CD14-positive monocyte (primary cell): ENCODE measurements at regions not wholly inside any gene's neighbourhood (a gene's known extent, or its start where the extent isn't known, plus 50 kb on each side); places are given as distances from the start of the nearest gene placed in this dataset.

Source experiments
- DNase-seq, 3 donors: peaks; one replicate each; pipeline ENCODE4 v3.0.0-alpha.2; 2011 to 2022
- H2AFZ ChIP-seq: 2 replicates; pipeline ENCODE4 v1.6.0; 2012; ENCODE audit warnings: mild to moderate bottlenecking, low read depth, low read length, inconsistent platforms; ENCODE audit not compliant: insufficient read depth, poor library complexity, severe bottlenecking
- H3K27ac ChIP-seq, 2 donors: 1 replicate in 1 of 2; 2 replicates in 1 of 2; pipeline ENCODE4 v1.5.1; 2012 to 2013; ENCODE audit warnings: low read length in 2 of 2, control low read depth in 1 of 2, inconsistent platforms in 1 of 2, low read depth in 1 of 2, mild to moderate bottlenecking in 1 of 2
- H3K27me3 ChIP-seq, 2 donors: one replicate each; pipeline versions ENCODE4 v1.6.0 to v1.6.1; 2011 to 2013; ENCODE audit warnings: low read length in 2 of 2; ENCODE audit not compliant: control insufficient read depth in 2 of 2, insufficient read depth in 2 of 2
- H3K36me3 ChIP-seq, 2 donors: replicated peaks in 1 of 2; 1 replicate in 1 of 2; 2 replicates in 1 of 2; pipeline versions ENCODE4 v1.5.1 to v1.6.1; 2012 to 2013; ENCODE audit warnings: low read length in 2 of 2, control low read depth in 1 of 2, inconsistent platforms in 1 of 2, mild to moderate bottlenecking in 1 of 2; ENCODE audit not compliant: insufficient read depth in 2 of 2, control insufficient read depth in 1 of 2
- H3K4me1 ChIP-seq, 2 donors: 1 replicate in 1 of 2; 2 replicates in 1 of 2; pipeline versions ENCODE4 v1.5.1 to v1.6.1; 2012 to 2013; ENCODE audit warnings: low read length in 2 of 2, control low read depth in 1 of 2, inconsistent platforms in 1 of 2, mild to moderate bottlenecking in 1 of 2, moderate library complexity in 1 of 2; ENCODE audit not compliant: insufficient read depth in 2 of 2, control insufficient read depth in 1 of 2
- H3K4me2 ChIP-seq: replicated peaks from 2 replicates; pipeline ENCODE3; 2012; ENCODE audit warnings: low read length, moderate library complexity, mild to moderate bottlenecking; ENCODE audit not compliant: poor library complexity, severe bottlenecking; ENCODE audit errors: extremely low read depth
- H3K4me3 ChIP-seq, 3 experiments: fragments of 200-600 bp in 1 of 3; sonication (generic) in 1 of 3; replicated peaks in 1 of 3; 1 replicate in 2 of 3; 2 replicates in 1 of 3; pipeline ENCODE4 v1.5.1; 2011 to 2013; ENCODE audit warnings: low read length in 3 of 3, mild to moderate bottlenecking in 3 of 3, control low read depth in 2 of 3, low read depth in 2 of 3, inconsistent platforms in 1 of 3, moderate library complexity in 1 of 3
- H3K79me2 ChIP-seq: 2 replicates; pipeline ENCODE4 v1.6.0; 2012; ENCODE audit warnings: mild to moderate bottlenecking, control low read depth, inconsistent platforms, low read length, moderate library complexity; ENCODE audit not compliant: insufficient read depth
- H3K9ac ChIP-seq: 2 replicates; pipeline ENCODE4 v1.6.0; 2017; ENCODE audit warnings: low read length, mild to moderate bottlenecking; ENCODE audit not compliant: insufficient read depth, poor library complexity, severe bottlenecking
- H3K9me3 ChIP-seq, 2 donors: replicated peaks in 1 of 2; 1 replicate in 1 of 2; 2 replicates in 1 of 2; pipeline versions ENCODE4 v1.5.1 to v1.6.1; 2012 to 2013; ENCODE audit warnings: low read length in 2 of 2, control low read depth in 1 of 2; ENCODE audit not compliant: control insufficient read depth in 1 of 2, insufficient read depth in 1 of 2
- H4K20me1 ChIP-seq: 2 replicates; pipeline ENCODE4 v1.6.0; 2012; ENCODE audit warnings: mild to moderate bottlenecking, low read length, control low read depth, moderate library complexity; ENCODE audit not compliant: insufficient read depth
- H3K27ac Mint-ChIP-seq, 7 donors: one replicate each; pipeline ENCODE4 v1.8.0; 2020; ENCODE audit warnings: mild to moderate bottlenecking in 7 of 7, mixed read lengths in 7 of 7, moderate library complexity in 6 of 7, inconsistent platforms in 2 of 7
- H3K27me3 Mint-ChIP-seq, 3 donors: one replicate each; pipeline ENCODE4 v1.8.0; 2021 to 2022; ENCODE audit warnings: low read depth in 3 of 3, mild to moderate bottlenecking in 3 of 3, mixed read lengths in 3 of 3, moderate library complexity in 3 of 3, inconsistent platforms in 1 of 3
- H3K36me3 Mint-ChIP-seq, 2 donors: one replicate each; pipeline ENCODE4 v1.8.0; 2020; ENCODE audit warnings: mixed read lengths in 2 of 2, inconsistent platforms in 1 of 2, mild to moderate bottlenecking in 1 of 2
- H3K4me1 Mint-ChIP-seq: one replicate; pipeline ENCODE4 v1.8.0; 2020; ENCODE audit warnings: mild to moderate bottlenecking, mixed read lengths
- H3K4me3 Mint-ChIP-seq, 2 donors: one replicate each; pipeline ENCODE4 v1.8.0; 2020; ENCODE audit warnings: mild to moderate bottlenecking in 2 of 2, mixed read lengths in 2 of 2, moderate library complexity in 1 of 2
- H3K9me3 Mint-ChIP-seq, 7 donors: one replicate each; pipeline ENCODE4 v1.8.0; 2020 to 2022; ENCODE audit warnings: mixed read lengths in 7 of 7, mild to moderate bottlenecking in 6 of 7, moderate library complexity in 6 of 7, inconsistent platforms in 2 of 7
- CTCF ChIP-seq: fragments of 200-600 bp; IDR thresholded peaks from one replicate; pipeline ENCODE4 v1.8.0; 2022; ENCODE audit warnings: antibody characterized with exemption, mild to moderate bottlenecking
- WGBS: methylation state at CpG from one replicate; pipeline ENCODE4 v1.1.5; 2013; ENCODE audit warnings: missing lambda C conversion rate; ENCODE audit not compliant: insufficient coverage; 5-methylcytosine and 5-hydroxymethylcytosine counted together
- intact Hi-C, 2 donors: fragments of 100-400 bp; cut with micrococcal nuclease; formaldehyde crosslinking; loops; one replicate each; pipeline versions ENCODE4 v1.15.0 to v1.15.1; 2023

- no peaks in the 10 kb centered on the region for H3K36me3 Mint-ChIP-seq
- H3K4me1 Mint-ChIP-seq, result peaks cover 85% of the 10 kb centered on the region
- H3K27ac Mint-ChIP-seq, result peak overlapping the region in 5 of 7 donors; percentile 87 to 93 (median 93)
Measured at GRCh38 chr2:236971919-236972381, 113.7 kb upstream of the COPS8 start.

More at GRCh38 chr2:236971919-236972381, 113.7 kb upstream of the COPS8 start:
- intact Hi-C loops, result loop anchor here in 1 of 2 donors (5.0 kb wide), 2 partner anchors 50 to 100 kb away; no protein-coding TSS in a partner anchor
- Mint-ChIP-seq H3K4me3 (peak overlapping the region in 1 of 2 donors; percentile 16), H3K27me3 (peaks cover 10 to 16% (median 14%) of the 10 kb centered on the region in 3 donors), H3K9me3 (peaks cover 0 to 9% (median 3%) of the 10 kb centered on the region in 7 donors)
- H3K9me3 ChIP-seq, result no peaks in the 10 kb centered on the region
- no peaks in the 10 kb centered on the region for H3K27me3 ChIP-seq
- 71% methylated on average over 12 of the region's 20 CpGs for WGBS
- H4K20me1 ChIP-seq, result no peaks in the 10 kb centered on the region
- peak overlapping the region; percentile 52 to 57 for H3K27ac ChIP-seq
- TF ChIP-seq CTCF, result no peak
- no peak overlapping the region for H2AFZ ChIP-seq
- H3K9ac ChIP-seq, result no peak overlapping the region
- no peaks in the 10 kb centered on the region for H3K79me2 ChIP-seq
- no peak for DNase-seq
- H3K4me3 ChIP-seq, result no peak overlapping the region
- no peaks in the 10 kb centered on the region for H3K36me3 ChIP-seq
- no peak overlapping the region for H3K4me2 ChIP-seq
- peaks cover 68 to 75% of the 10 kb centered on the region in 2 donors for H3K4me1 ChIP-seq
